ENCODE measurements at regions not wholly inside any gene's neighbourhood (a gene's known extent, or its start where the extent isn't known, plus 50 kb on each side); places are given as distances from the start of the nearest gene placed in this dataset.

DNA sequence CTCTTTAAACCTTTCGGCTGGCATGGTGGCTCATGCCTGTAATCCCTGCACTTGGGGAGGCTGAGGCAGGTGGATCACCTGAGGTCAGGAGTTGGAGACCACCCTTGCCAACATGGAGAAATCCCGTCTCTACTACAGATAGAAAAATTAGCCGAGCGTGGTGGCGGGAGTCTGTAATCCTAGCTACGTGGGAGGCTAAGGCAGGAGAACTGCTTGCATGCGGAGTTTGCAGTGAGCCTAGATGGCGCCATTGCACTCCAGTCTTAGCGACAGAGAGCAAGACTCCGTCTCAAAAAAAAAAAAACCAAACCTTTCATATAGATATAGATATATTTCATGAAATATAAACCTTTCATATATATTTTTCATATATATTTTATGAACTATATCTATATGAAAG lies 864.7 kb downstream of the TRIB2 start:
- DNase-seq (ENCODE audit: low read depth) = no peak
- in situ Hi-C loops (cut with HindIII; ENCODE audit: low sequenced_read_pairs) = no loop called here
- no peak overlapping the region for H3K4me3 ChIP-seq (ENCODE audit: low read depth, low read length)
- TF ChIP-seq, protein P1, sequence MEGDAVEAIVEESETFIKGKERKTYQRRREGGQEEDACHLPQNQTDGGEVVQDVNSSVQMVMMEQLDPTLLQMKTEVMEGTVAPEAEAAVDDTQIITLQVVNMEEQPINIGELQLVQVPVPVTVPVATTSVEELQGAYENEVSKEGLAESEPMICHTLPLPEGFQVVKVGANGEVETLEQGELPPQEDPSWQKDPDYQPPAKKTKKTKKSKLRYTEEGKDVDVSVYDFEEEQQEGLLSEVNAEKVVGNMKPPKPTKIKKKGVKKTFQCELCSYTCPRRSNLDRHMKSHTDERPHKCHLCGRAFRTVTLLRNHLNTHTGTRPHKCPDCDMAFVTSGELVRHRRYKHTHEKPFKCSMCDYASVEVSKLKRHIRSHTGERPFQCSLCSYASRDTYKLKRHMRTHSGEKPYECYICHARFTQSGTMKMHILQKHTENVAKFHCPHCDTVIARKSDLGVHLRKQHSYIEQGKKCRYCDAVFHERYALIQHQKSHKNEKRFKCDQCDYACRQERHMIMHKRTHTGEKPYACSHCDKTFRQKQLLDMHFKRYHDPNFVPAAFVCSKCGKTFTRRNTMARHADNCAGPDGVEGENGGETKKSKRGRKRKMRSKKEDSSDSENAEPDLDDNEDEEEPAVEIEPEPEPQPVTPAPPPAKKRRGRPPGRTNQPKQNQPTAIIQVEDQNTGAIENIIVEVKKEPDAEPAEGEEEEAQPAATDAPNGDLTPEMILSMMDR (IDR thresholded peaks at IDR 0.05; ENCODE audit: low read depth, low read length, missing control alignments) = no peak

DNA sequence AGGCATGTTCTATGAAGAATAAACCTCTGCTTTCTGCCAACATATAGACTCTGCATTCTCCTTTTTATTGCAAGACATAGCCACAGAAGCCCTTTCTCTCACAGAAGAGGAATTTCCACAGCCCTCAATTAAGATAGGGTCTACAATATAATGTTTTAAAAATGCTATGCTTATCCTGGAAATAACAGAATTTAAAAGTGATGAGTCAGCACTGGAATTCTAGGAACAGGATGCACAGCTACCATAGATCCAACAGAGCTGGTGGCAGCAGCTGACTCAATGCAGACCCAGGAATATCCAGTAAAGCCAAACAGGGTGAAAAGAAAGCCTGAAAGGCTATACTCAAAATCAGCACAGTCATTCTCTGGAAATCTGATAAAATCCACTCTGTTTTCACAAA lies 866.9 kb downstream of the TRIB2 start:
- DNase-seq (ENCODE audit: low read depth) = no peak
- no peak overlapping the region for H3K4me3 ChIP-seq (ENCODE audit: low read depth, low read length)
- TF ChIP-seq, protein P1 (IDR thresholded peaks at IDR 0.05; ENCODE audit: low read depth, low read length, missing control alignments) = no peak
- in situ Hi-C loops (cut with HindIII; ENCODE audit: low sequenced_read_pairs) = no loop called here

- TF ChIP-seq, protein P1 (IDR thresholded peaks at IDR 0.05; ENCODE audit: low read depth, low read length, missing control alignments) = no peak
- in situ Hi-C loops (cut with HindIII; ENCODE audit: low sequenced_read_pairs) = no loop called here
- no peak for DNase-seq (ENCODE audit: low read depth)
- H3K4me3 ChIP-seq (ENCODE audit: low read depth, low read length) = no peak overlapping the region
These were observed 867.3 kb downstream of the TRIB2 start for GRCh38 chr2:13584020-13584419.

- DNase-seq (ENCODE audit: low read depth) = no peak
- in situ Hi-C loops (cut with HindIII; ENCODE audit: low sequenced_read_pairs) = no loop called here
- no peak overlapping the region for H3K4me3 ChIP-seq (ENCODE audit: low read depth, low read length)
- TF ChIP-seq, protein P1 (IDR thresholded peaks at IDR 0.05; ENCODE audit: low read depth, low read length, missing control alignments) = no peak
These were observed 869.0 kb downstream of the TRIB2 start for GRCh38 chr2:13585732-13586131.

- in situ Hi-C loops (cut with HindIII; ENCODE audit: low sequenced_read_pairs) = no loop called here
- DNase-seq (ENCODE audit: low read depth) = no peak
- H3K4me3 ChIP-seq (ENCODE audit: low read depth, low read length) = no peak overlapping the region
- TF ChIP-seq, protein P1 (IDR thresholded peaks at IDR 0.05; ENCODE audit: low read depth, low read length, missing control alignments) = no peak
These were observed 879.5 kb downstream of the TRIB2 start for GRCh38 chr2:13596233-13596632.

DNA sequence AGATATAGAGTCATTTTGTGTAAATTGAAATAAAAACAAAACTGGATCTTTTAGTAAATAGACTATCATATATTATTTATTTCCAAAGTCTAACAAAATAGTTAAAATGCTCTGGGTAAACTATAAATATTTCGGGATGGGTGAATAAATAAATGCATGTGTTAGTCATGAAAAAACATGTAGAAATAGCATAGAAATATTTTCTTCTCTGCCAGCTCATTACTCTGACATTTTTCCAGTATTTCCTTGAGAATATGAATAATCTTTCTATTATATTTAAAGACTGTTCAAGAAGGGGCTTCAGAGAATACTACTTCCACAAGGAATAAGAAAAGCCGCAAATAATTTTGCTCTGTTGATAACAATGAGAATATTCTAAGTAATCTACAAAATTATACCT lies 880.4 kb downstream of the TRIB2 start:
- in situ Hi-C loops (cut with HindIII; ENCODE audit: low sequenced_read_pairs) = no loop called here
- no peak for DNase-seq (ENCODE audit: low read depth)
- H3K4me3 ChIP-seq (ENCODE audit: low read depth, low read length) = no peak overlapping the region
- TF ChIP-seq, protein P1 (IDR thresholded peaks at IDR 0.05; ENCODE audit: low read depth, low read length, missing control alignments) = no peak

DNA sequence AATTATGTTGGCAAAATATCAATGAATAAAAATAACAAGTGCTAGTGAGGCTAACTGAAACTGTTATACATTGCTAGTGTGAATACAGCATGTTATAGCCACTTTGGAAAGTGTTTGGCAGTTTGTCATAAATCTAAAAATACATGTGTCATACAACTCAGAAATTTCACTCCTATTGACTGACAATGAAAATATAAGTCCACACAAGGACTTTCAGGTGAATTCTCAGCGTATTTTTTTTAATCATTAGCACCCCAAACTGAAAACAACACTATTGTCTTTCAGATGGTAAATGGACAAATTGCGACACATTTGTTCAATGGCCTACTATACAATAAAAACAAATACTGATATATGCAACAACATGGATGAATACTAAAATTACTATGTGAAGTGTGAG lies 884.8 kb downstream of the TRIB2 start:
- H3K4me3 ChIP-seq (ENCODE audit: low read depth, low read length) = no peak overlapping the region
- in situ Hi-C loops (cut with HindIII; ENCODE audit: low sequenced_read_pairs) = no loop called here
- TF ChIP-seq, protein P1 (IDR thresholded peaks at IDR 0.05; ENCODE audit: low read depth, low read length, missing control alignments) = no peak
- DNase-seq (ENCODE audit: low read depth) = no peak

Data from astrocyte of the cerebellum (primary cell).